HCT116 (cell line): ENCODE measurements at regions not wholly inside any gene's neighbourhood (a gene's known extent, or its start where the extent isn't known, plus 50 kb on each side); places are given as distances from the start of the nearest gene placed in this dataset.

ENCODE experiments used
- ATAC-seq: fragments of 200-7000 bp; cut with Tn5 transposase; 2 replicates; pipeline ENCODE4 v1.9.1; 2020; ENCODE audit warnings: mild to moderate bottlenecking, moderate library complexity
- BruUV-seq: library from RNA; stranded (reverse); fragments of 400-500 nt; replicated peaks from 2 replicates; lab custom pipeline; 2021; lab: Mats Ljungman, UMichigan
- CTCF ChIA-PET: fragments of 300-600 bp; sonication (Branson Sonifier 250); formaldehyde crosslinking; loops from one replicate; lab custom pipeline; 2021; ENCODE audit warnings: antibody characterized with exemption; lab: Charles Lee
- POLR2A ChIA-PET: fragments of 300-600, 350-600 bp; sonication (Branson Sonifier 250); formaldehyde crosslinking; loops from one replicate; lab custom pipeline; 2021; ENCODE audit warnings: antibody characterized with exemption; lab: Charles Lee
- RAD21 ChIA-PET, 2 experiments: fragments of 300-600 bp; sonication (Branson Sonifier 250); formaldehyde crosslinking; loops; one replicate each; lab custom pipeline; 2023; ENCODE audit warnings: low total read pairs in 2 of 2; ENCODE audit not compliant: uncharacterized antibody in 2 of 2, unreplicated experiment in 2 of 2, low non-redundant PET in 1 of 2; lab: Charles Lee
- DNase-seq: peaks from one replicate; pipeline ENCODE4 v3.0.0-alpha.2; 2010; ENCODE audit warnings: low read depth, low spot score
- H2AFZ ChIP-seq: fragments of 200-600 bp; shearing (Covaris generic), sonication (generic); 2 replicates; pipeline ENCODE4 v1.6.1; 2017; ENCODE audit warnings: low read depth, mixed run types, mixed read lengths, antibody characterized with exemption, low read length; ENCODE audit not compliant: poor library complexity, severe bottlenecking
- H3K27ac ChIP-seq: 2 replicates; pipeline ENCODE4 v1.5.1; 2012; ENCODE audit warnings: low read depth, low read length
- H3K27me3 ChIP-seq: fragments of 200-600 bp; sonication (generic); 2 replicates; pipeline ENCODE4 v1.6.1; 2016; ENCODE audit warnings: mixed run types, low read length, mixed read lengths; ENCODE audit not compliant: insufficient read depth
- H3K36me3 ChIP-seq, 2 experiments: fragments of 200-500 bp in 1 of 2; fragments of 200-600 bp in 1 of 2; sonication (Bioruptor generic) in 1 of 2; sonication (generic) in 1 of 2; 2 replicates each; pipeline versions ENCODE4 v1.5.1 to v1.6.1; 2014 to 2016; ENCODE audit warnings: low read length in 2 of 2, inconsistent platforms in 1 of 2, mixed read lengths in 1 of 2, mixed run types in 1 of 2; ENCODE audit not compliant: insufficient read depth in 2 of 2, control insufficient read depth in 1 of 2
- H3K4me1 ChIP-seq, 2 experiments: fragments of 200-600 bp in 1 of 2; sonication (generic) in 1 of 2; 2 replicates each; pipeline versions ENCODE4 v1.5.1 to v1.6.1; 2012 to 2017; ENCODE audit warnings: low read length in 2 of 2, inconsistent platforms in 1 of 2, mild to moderate bottlenecking in 1 of 2, mixed read lengths in 1 of 2, mixed run types in 1 of 2, moderate library complexity in 1 of 2; ENCODE audit not compliant: insufficient read depth in 2 of 2, control insufficient read depth in 1 of 2
- H3K4me2 ChIP-seq: fragments of 200-600 bp; sonication (generic); 2 replicates; pipeline ENCODE4 v1.6.1; 2017; ENCODE audit warnings: mixed run types, low read length, mixed read lengths
- H3K4me3 ChIP-seq, 2 experiments: fragments of 200-600 bp in 1 of 2; sonication (generic) in 1 of 2; replicated peaks in 1 of 2; 2 replicates each; pipeline ENCODE4 v1.5.1; 2011 to 2016; ENCODE audit warnings: low read length in 2 of 2, control low read depth in 1 of 2, low read depth in 1 of 2, mild to moderate bottlenecking in 1 of 2, mixed read lengths in 1 of 2, mixed run types in 1 of 2
- H3K79me2 ChIP-seq: fragments of 200-600 bp; sonication (generic); 2 replicates; pipeline ENCODE4 v1.6.1; 2017; ENCODE audit warnings: mild to moderate bottlenecking, mixed run types, low read length, moderate library complexity, mixed read lengths; ENCODE audit not compliant: insufficient read depth
- H3K9ac ChIP-seq: fragments of 200-600 bp; sonication (generic); 2 replicates; pipeline ENCODE4 v1.6.1; 2016; ENCODE audit warnings: low read length, mixed read lengths
- H3K9me2 ChIP-seq: fragments of 200-600 bp; sonication (generic), shearing (Covaris generic); 2 replicates; pipeline ENCODE4 v1.6.1; 2017; ENCODE audit warnings: mixed run types, mild to moderate bottlenecking, moderate library complexity; ENCODE audit not compliant: insufficient read depth
- H3K9me3 ChIP-seq, 2 experiments: fragments of 200-500 bp in 1 of 2; fragments of 200-600 bp in 1 of 2; sonication (Bioruptor generic) in 1 of 2; sonication (generic) in 1 of 2; 2 replicates each; pipeline ENCODE4 v1.6.1; 2014 to 2017; ENCODE audit warnings: low read length in 2 of 2, mixed read lengths in 2 of 2, inconsistent platforms in 1 of 2, low read depth in 1 of 2, mild to moderate bottlenecking in 1 of 2, mixed run types in 1 of 2, moderate library complexity in 1 of 2; ENCODE audit not compliant: control insufficient read depth in 1 of 2, insufficient read depth in 1 of 2
- H4K20me1 ChIP-seq: fragments of 200-600 bp; sonication (generic), shearing (Covaris generic); 2 replicates; pipeline ENCODE4 v1.6.1; 2017; ENCODE audit warnings: mixed run types, mild to moderate bottlenecking, moderate library complexity; ENCODE audit not compliant: insufficient read depth
- ATF3 ChIP-seq: IDR thresholded peaks from 2 replicates; pipeline ENCODE4 v1.6.1; 2012
- CBX3 ChIP-seq: IDR thresholded peaks from 2 replicates; pipeline ENCODE4 v1.6.1; 2012; ENCODE audit warnings: low read depth
- CEBPB ChIP-seq: IDR thresholded peaks from 2 replicates; pipeline ENCODE4 v1.6.1; 2012; ENCODE audit warnings: low read depth
- EGR1 ChIP-seq: IDR thresholded peaks from 2 replicates; pipeline ENCODE4 v1.6.1; 2012; ENCODE audit warnings: low read depth
- ELF1 ChIP-seq: IDR thresholded peaks from 2 replicates; pipeline ENCODE4 v1.6.1; 2012; ENCODE audit warnings: low read depth, borderline replicate concordance
- FOSL1 ChIP-seq: IDR thresholded peaks from 2 replicates; pipeline ENCODE4 v1.6.1; 2012; ENCODE audit warnings: low read depth
- JUND ChIP-seq: IDR thresholded peaks from 2 replicates; pipeline ENCODE4 v1.6.1; 2012
- POLR2AphosphoS5 ChIP-seq: IDR thresholded peaks from 2 replicates; pipeline ENCODE4 v1.6.1; 2011; ENCODE audit warnings: mild to moderate bottlenecking, low read depth, low read length, moderate library complexity
- REST ChIP-seq: IDR thresholded peaks from 2 replicates; pipeline ENCODE4 v1.6.1; 2012; ENCODE audit warnings: low read depth
- SIN3A ChIP-seq: IDR thresholded peaks from 2 replicates; pipeline ENCODE4 v1.6.1; 2012; ENCODE audit warnings: low read depth
- SP1 ChIP-seq: IDR thresholded peaks from 2 replicates; pipeline ENCODE4 v1.6.1; 2012; ENCODE audit warnings: low read depth
- SRF ChIP-seq: IDR thresholded peaks from 2 replicates; pipeline ENCODE4 v1.6.1; 2012; ENCODE audit warnings: low read depth
- TCF7L2 ChIP-seq: IDR thresholded peaks from 2 replicates; pipeline ENCODE4 v1.7.0; 2011; ENCODE audit warnings: borderline replicate concordance, inconsistent platforms; ENCODE audit not compliant: insufficient read depth, insufficient read length; ENCODE audit errors: extremely low read depth
- ZBTB33 ChIP-seq: IDR thresholded peaks from 2 replicates; pipeline ENCODE4 v1.6.1; 2011; ENCODE audit warnings: mild to moderate bottlenecking, low read length, moderate library complexity; ENCODE audit not compliant: insufficient replicate concordance; ENCODE audit errors: extremely low read depth
- ZFX ChIP-seq: fragments of 450-650 bp; IDR thresholded peaks from 2 replicates; pipeline ENCODE4 v1.6.1; 2017
- intact Hi-C: fragments of 100-400 bp; cut with micrococcal nuclease; formaldehyde crosslinking; loops from 2 replicates; pipeline ENCODE4 v1.10.0; 2022

- no peak overlapping the region for H3K4me2 ChIP-seq
- ChIA-PET POLR2A (no interaction called here), RAD21 (no interaction called here), CTCF (no interaction called here)
- no TSS peak for BruUV-seq
- no peak for DNase-seq
- no peaks in the 10 kb centered on the region for H4K20me1 ChIP-seq
- no peaks in the 10 kb centered on the region for H3K27me3 ChIP-seq
- no peaks in the 10 kb centered on the region for H3K36me3 ChIP-seq
- H3K4me1 ChIP-seq = no peaks in the 10 kb centered on the region
- H3K4me3 ChIP-seq = no peak overlapping the region
- H3K9me2 ChIP-seq = no peaks in the 10 kb centered on the region
- H2AFZ ChIP-seq = no peak overlapping the region
- no peak for TF ChIP-seq CBX3
- no peak for TF ChIP-seq CEBPB
- no peak for TF ChIP-seq POLR2AphosphoS5
- no peak for TF ChIP-seq SP1
- no peak for TF ChIP-seq SIN3A
- no peak for TF ChIP-seq SRF
- TF ChIP-seq ZFX = no peak
- TF ChIP-seq TCF7L2 = no peak
- no peak for TF ChIP-seq FOSL1
- no peak for TF ChIP-seq ELF1
- TF ChIP-seq ATF3 = no peak
- TF ChIP-seq REST = no peak
- TF ChIP-seq JUND = no peak
- no peak for TF ChIP-seq EGR1
- TF ChIP-seq ZBTB33 = no peak
- no peak overlapping the region for H3K9ac ChIP-seq
- H3K9me3 ChIP-seq = no peaks in the 10 kb centered on the region
- H3K79me2 ChIP-seq = no peaks in the 10 kb centered on the region
- intact Hi-C loops = no loop called here
- no peak for ATAC-seq
- no peak overlapping the region for H3K27ac ChIP-seq
These were observed 184.7 kb downstream of the MYCN start for GRCh38 chr2:16124881-16125613.
